Neural cell (in vitro differentiated cells): ENCODE measurements at regions not wholly inside any gene's neighbourhood (a gene's known extent, or its start where the extent isn't known, plus 50 kb on each side); places are given as distances from the start of the nearest gene placed in this dataset.

ENCODE experiments used
- H2AFZ ChIP-seq: fragments of 200-600, 300-800 bp; sonication (generic), shearing (Covaris generic); 2 replicates; pipeline ENCODE4 v1.6.0; 2014; ENCODE audit warnings: low read depth, mild to moderate bottlenecking, antibody characterized with exemption, low read length, moderate library complexity
- H3F3A ChIP-seq: fragments of 200-600 bp; shearing (Covaris generic); 2 replicates; pipeline ENCODE4 v1.6.1; 2016; ENCODE audit warnings: mild to moderate bottlenecking, moderate library complexity, mixed read lengths, antibody characterized with exemption, low read length; ENCODE audit not compliant: insufficient read depth, poor library complexity, severe bottlenecking
- H3K27ac ChIP-seq: fragments of 200-600, 300-800 bp; sonication (generic), shearing (Covaris generic); 2 replicates; pipeline ENCODE4 v1.5.1; 2014; ENCODE audit warnings: mild to moderate bottlenecking, low read length, moderate library complexity
- H3K27me3 ChIP-seq: fragments of 300-800, 200-600 bp; sonication (generic), shearing (Covaris generic); 2 replicates; pipeline ENCODE4 v1.6.0; 2014; ENCODE audit warnings: mild to moderate bottlenecking, low read depth, low read length, moderate library complexity; ENCODE audit not compliant: insufficient read depth
- H3K36me3 ChIP-seq: fragments of 300-800, 200-600 bp; sonication (generic), shearing (Covaris generic); 2 replicates; pipeline ENCODE4 v1.5.1; 2014; ENCODE audit warnings: mild to moderate bottlenecking, antibody characterized with exemption, low read length, moderate library complexity; ENCODE audit not compliant: insufficient read depth
- H3K4me2 ChIP-seq: fragments of 300-800, 200-600 bp; sonication (generic), shearing (Covaris generic); 2 replicates; pipeline ENCODE4 v1.6.0; 2014; ENCODE audit warnings: mild to moderate bottlenecking, low read length
- H3K4me3 ChIP-seq: fragments of 300-800, 200-600 bp; sonication (generic), shearing (Covaris generic); 2 replicates; pipeline ENCODE4 v1.5.1; 2014; ENCODE audit warnings: mild to moderate bottlenecking, low read length, moderate library complexity
- H3K79me2 ChIP-seq: fragments of 200-600 bp; shearing (Covaris generic); replicated peaks from 2 replicates; pipeline ENCODE4 v1.6.0; 2014; ENCODE audit warnings: mild to moderate bottlenecking, low read length, moderate library complexity; ENCODE audit not compliant: insufficient read depth
- H3K9ac ChIP-seq: fragments of 300-800, 200-600 bp; sonication (generic), shearing (Covaris generic); 2 replicates; pipeline ENCODE4 v1.6.1; 2016; ENCODE audit warnings: mild to moderate bottlenecking, low read length, mixed read lengths
- H3K9me2 ChIP-seq: fragments of 200-600 bp; shearing (Covaris generic); 2 replicates; pipeline ENCODE4 v1.6.1; 2016; ENCODE audit warnings: mild to moderate bottlenecking, low read length, mixed read lengths; ENCODE audit not compliant: insufficient read depth
- H3K9me3 ChIP-seq: fragments of 200-600, 300-800 bp; sonication (generic), shearing (Covaris generic); 2 replicates; pipeline ENCODE4 v1.6.1; 2016; ENCODE audit warnings: mild to moderate bottlenecking, mixed run types, low read length, moderate library complexity, mixed read lengths
- H4K20me1 ChIP-seq: fragments of 200-600 bp; shearing (Covaris generic); 2 replicates; pipeline ENCODE4 v1.6.1; 2016; ENCODE audit warnings: mild to moderate bottlenecking, mixed run types; ENCODE audit not compliant: insufficient read depth
- CTCF ChIP-seq: fragments of 450-650 bp; IDR thresholded peaks from 2 replicates; pipeline ENCODE4 v1.5.1; 2014; ENCODE audit warnings: antibody characterized with exemption, mild to moderate bottlenecking, moderate library complexity; ENCODE audit not compliant: poor library complexity, severe bottlenecking
- EP300 ChIP-seq: fragments of 450-650 bp; conservative IDR thresholded peaks from 2 replicates; pipeline ENCODE4 v1.6.1; 2014; ENCODE audit warnings: antibody characterized with exemption, mild to moderate bottlenecking, moderate library complexity; ENCODE audit not compliant: poor library complexity, severe bottlenecking
- EZH2 ChIP-seq: fragments of 200-600, 300-800 bp; shearing (Covaris generic), sonication (generic); IDR thresholded peaks from 2 replicates; pipeline ENCODE4 v1.6.1; 2014; ENCODE audit warnings: antibody characterized with exemption, low read length, borderline replicate concordance, mild to moderate bottlenecking; ENCODE audit not compliant: insufficient read depth, poor library complexity, severe bottlenecking
- MXI1 ChIP-seq: fragments of 450-650 bp; conservative IDR thresholded peaks from 2 replicates; pipeline ENCODE4 v1.6.1; 2014; ENCODE audit warnings: antibody characterized with exemption, mild to moderate bottlenecking; ENCODE audit not compliant: poor library complexity, severe bottlenecking
- POLR2AphosphoS5 ChIP-seq: IDR thresholded peaks from 2 replicates; pipeline ENCODE4 v1.6.1; 2012
- RAD21 ChIP-seq: fragments of 450-650 bp; conservative IDR thresholded peaks from 2 replicates; pipeline ENCODE4 v1.6.1; 2014; ENCODE audit warnings: antibody characterized with exemption, mild to moderate bottlenecking, moderate library complexity
- REST ChIP-seq: IDR thresholded peaks from 2 replicates; pipeline ENCODE4 v1.6.1; 2012; ENCODE audit warnings: borderline replicate concordance
- SMC3 ChIP-seq: fragments of 450-650 bp; conservative IDR thresholded peaks from 2 replicates; pipeline ENCODE4 v1.6.1; 2014; ENCODE audit warnings: antibody characterized with exemption, mild to moderate bottlenecking, moderate library complexity; ENCODE audit not compliant: poor library complexity
- TAF1 ChIP-seq: IDR thresholded peaks from 2 replicates; pipeline ENCODE4 v1.6.1; 2012; ENCODE audit warnings: low read depth

GRCh38 chr9:81224166-81225081 is 464.9 kb downstream of the TLE1 start:
- Histone ChIP-seq H3K79me2 (no peaks in the 10 kb centered on the region), H3K9me2 (no peaks in the 10 kb centered on the region), H2AFZ (no peak overlapping the region), H3K4me2 (no peak overlapping the region), H3F3A (no peaks in the 10 kb centered on the region), H3K36me3 (no peaks in the 10 kb centered on the region), H3K4me3 (no peak overlapping the region), H3K27me3 (no peaks in the 10 kb centered on the region), H4K20me1 (no peaks in the 10 kb centered on the region), H3K27ac (no peak overlapping the region), H3K9me3 (no peaks in the 10 kb centered on the region), H3K9ac (no peak overlapping the region)
- no peak for TF ChIP-seq REST
- TF ChIP-seq TAF1: no peak
- TF ChIP-seq POLR2AphosphoS5: peak; percentile 37
- TF ChIP-seq EZH2: no peak
- no peak for TF ChIP-seq SMC3
- no peak for TF ChIP-seq CTCF
- no peak for TF ChIP-seq RAD21
- no peak for TF ChIP-seq EP300

- TF ChIP-seq MXI1 (no peak), SMC3 (no peak), RAD21 (no peak), EP300 (no peak), REST (no peak)
- Histone ChIP-seq H3K4me2 (no peak overlapping the region), H3K36me3 (no peaks in the 10 kb centered on the region), H3K79me2 (no peaks in the 10 kb centered on the region), H3K9me3 (no peaks in the 10 kb centered on the region), H3K27ac (no peak overlapping the region), H3K9ac (no peak overlapping the region), H3K4me3 (no peak overlapping the region), H3K9me2 (no peaks in the 10 kb centered on the region), H4K20me1 (no peaks in the 10 kb centered on the region), H3F3A (no peaks in the 10 kb centered on the region), H3K27me3 (no peaks in the 10 kb centered on the region), H2AFZ (no peak overlapping the region)
These were observed 474.4 kb downstream of the TLE1 start for GRCh38 chr9:81214975-81215374.
